GM12878 (cell line): ENCODE measurements at regions not wholly inside any gene's neighbourhood (a gene's known extent, or its start where the extent isn't known, plus 50 kb on each side); places are given as distances from the start of the nearest gene placed in this dataset.

ENCODE experiments used
- ATAC-seq: fragments of 200-7000 bp; cut with Tn5 transposase; 3 replicates; pipeline ENCODE4 v1.9.1; 2020; ENCODE audit warnings: mild to moderate bottlenecking, moderate library complexity
- BruUV-seq: library from RNA; stranded (reverse); fragments of 400-500 nt; replicated peaks from 2 replicates; lab custom pipeline; 2021; lab: Mats Ljungman, UMichigan
- CTCF ChIA-PET: fragments of 300-600 bp; sonication (Branson Sonifier 250); formaldehyde crosslinking; extraction: SDS; loops from one replicate; lab custom pipeline; 2021; ENCODE audit warnings: inconsistent platforms; lab: Yijun Ruan, JAX
- POLR2A ChIA-PET: fragments of 350-600 bp; formaldehyde crosslinking; extraction: SDS; loops from one replicate; lab custom pipeline; 2021; ENCODE audit warnings: inconsistent platforms; lab: Charles Lee
- RAD21 ChIA-PET: fragments of 300-600 bp; sonication (Branson Sonifier 250); formaldehyde crosslinking; loops from one replicate; lab custom pipeline; 2023; ENCODE audit warnings: antibody characterized with exemption; ENCODE audit not compliant: unreplicated experiment; lab: Charles Lee
- SMC1A ChIA-PET: fragments of 300-600 bp; sonication (Branson Sonifier 250); formaldehyde crosslinking; loops from one replicate; lab custom pipeline; 2023; ENCODE audit not compliant: unreplicated experiment, uncharacterized antibody; lab: Charles Lee
- DNase-seq: peaks from one replicate; pipeline ENCODE4 v3.0.0-alpha.2; 2011; ENCODE audit warnings: low read depth, low spot score
- FAIRE-seq: peaks from 3 replicates; lab custom pipeline; 2011; peaks lifted over from hg19 to GRCh38; lab: Jason Lieb, UNC
- H2AFZ ChIP-seq: 2 replicates; pipeline ENCODE4 v1.6.0; 2011; ENCODE audit warnings: low read depth, low read length, control low read depth; ENCODE audit not compliant: control insufficient read depth
- H3K27ac ChIP-seq: 2 replicates; pipeline ENCODE4 v1.5.1; 2011; ENCODE audit warnings: control low read depth; ENCODE audit not compliant: control insufficient read depth, insufficient read depth
- H3K27me3 ChIP-seq, 2 experiments: replicated peaks in 1 of 2; 2 replicates each; pipeline versions ENCODE4 v1.6.0 to v1.6.1; 2011; ENCODE audit warnings: low read length in 1 of 2; ENCODE audit not compliant: control insufficient read depth in 2 of 2, insufficient read depth in 2 of 2
- H3K36me3 ChIP-seq, 2 experiments: 2 replicates each; pipeline ENCODE4 v1.5.1; 2011; ENCODE audit warnings: low read length in 1 of 2; ENCODE audit not compliant: control insufficient read depth in 2 of 2, insufficient read depth in 2 of 2
- H3K4me1 ChIP-seq: 2 replicates; pipeline ENCODE4 v1.6.1; 2011; ENCODE audit warnings: mild to moderate bottlenecking, low read length, moderate library complexity, mixed read lengths; ENCODE audit not compliant: control insufficient read depth, insufficient read depth
- H3K4me2 ChIP-seq: 2 replicates; pipeline ENCODE4 v1.6.0; 2011; ENCODE audit warnings: control low read depth; ENCODE audit not compliant: control insufficient read depth, insufficient read depth
- H3K4me3 ChIP-seq: fragments of 200-600 bp; sonication (generic); 2 replicates; pipeline ENCODE4 v1.5.1; 2016
- H3K79me2 ChIP-seq: 2 replicates; pipeline ENCODE4 v1.6.0; 2011; ENCODE audit warnings: low read length; ENCODE audit not compliant: control insufficient read depth, insufficient read depth
- H3K9ac ChIP-seq: 2 replicates; pipeline ENCODE4 v1.8.0; 2011; ENCODE audit warnings: low read length, control low read depth, mixed read lengths; ENCODE audit not compliant: control insufficient read depth, insufficient read depth
- H3K9me3 ChIP-seq: replicated peaks from 3 replicates; pipeline ENCODE4 v1.5.1; 2011; ENCODE audit warnings: mild to moderate bottlenecking, low read length; ENCODE audit not compliant: control insufficient read depth, insufficient read depth
- H4K20me1 ChIP-seq: 2 replicates; pipeline ENCODE4 v1.6.0; 2011; ENCODE audit not compliant: control insufficient read depth, insufficient read depth
- ATF7 ChIP-seq: fragments of 450-650 bp; IDR thresholded peaks from 2 replicates; pipeline ENCODE4 v1.6.1; 2016; ENCODE audit warnings: low read depth, mild to moderate bottlenecking
- GATAD2B ChIP-seq: fragments of 450-650 bp; conservative IDR thresholded peaks from 2 replicates; pipeline ENCODE4 v1.6.1; 2017; ENCODE audit warnings: low read depth, mild to moderate bottlenecking, moderate library complexity
- IKZF1 ChIP-seq: fragments of 450-650 bp; conservative IDR thresholded peaks from 2 replicates; pipeline ENCODE4 v1.6.1; 2017; ENCODE audit warnings: antibody characterized with exemption, mild to moderate bottlenecking
- JUNB ChIP-seq: IDR thresholded peaks from 2 replicates; pipeline ENCODE4 v1.6.1; 2016; ENCODE audit warnings: antibody characterized with exemption, mild to moderate bottlenecking
- KAT2A ChIP-seq: conservative IDR thresholded peaks from 2 replicates; pipeline ENCODE4 v1.6.1; 2011; ENCODE audit warnings: low read depth, low read length; ENCODE audit not compliant: control insufficient read depth
- MTA2 ChIP-seq: fragments of 450-650 bp; IDR thresholded peaks from 2 replicates; pipeline ENCODE4 v1.6.1; 2016; ENCODE audit warnings: low read depth, mild to moderate bottlenecking, moderate library complexity
- RB1 ChIP-seq: fragments of 450-650 bp; formaldehyde crosslinking; IDR thresholded peaks from 2 replicates; pipeline ENCODE4 v1.6.1; 2017; ENCODE audit warnings: mild to moderate bottlenecking, borderline replicate concordance
- RBBP5 ChIP-seq: fragments of 200-600 bp; sonication (generic); conservative IDR thresholded peaks from 2 replicates; pipeline ENCODE4 v1.6.1; 2016
- SMAD5 ChIP-seq: IDR thresholded peaks from 2 replicates; pipeline ENCODE4 v1.6.1; 2016; ENCODE audit warnings: antibody characterized with exemption, low read depth
- SREBF2 ChIP-seq: IDR thresholded peaks from 2 replicates; pipeline ENCODE4 v1.6.1; 2012; ENCODE audit warnings: mild to moderate bottlenecking, low read length
- STAT3 ChIP-seq: IDR thresholded peaks from 2 replicates; pipeline ENCODE4 v1.6.1; 2011; ENCODE audit warnings: low read depth, low read length, improper control_type of control experiment
- ZNF622 ChIP-seq: fragments of 450-650 bp; IDR thresholded peaks from 2 replicates; pipeline ENCODE4 v1.6.1; 2017; ENCODE audit warnings: mild to moderate bottlenecking, inconsistent platforms
- ZSCAN29 ChIP-seq: fragments of 450-650 bp; IDR thresholded peaks from 2 replicates; pipeline ENCODE4 v1.6.1; 2017; ENCODE audit warnings: mild to moderate bottlenecking, moderate library complexity
- WGBS: methylation state at CpG from one replicate; pipeline ENCODE4 v1.1.6; 2016; ENCODE audit warnings: low lambda C conversion rate; ENCODE audit not compliant: insufficient replicate concordance, insufficient coverage; ENCODE audit errors: missing lambda C conversion rate; 5-methylcytosine and 5-hydroxymethylcytosine counted together
- in situ Hi-C: fragments of 300-500 bp; cut with MboI; formaldehyde crosslinking; loops from 9 replicates; pipeline ENCODE4 v1.14.3; 2018; ENCODE audit warnings: mixed read lengths
- intact Hi-C: fragments of 100-400 bp; cut with micrococcal nuclease; formaldehyde crosslinking; loops from one replicate; pipeline ENCODE4 v1.14.2; 2022; ENCODE audit not compliant: unreplicated experiment
- TF ChIP-seq, protein P1 (sequence below): fragments of 450-650 bp; IDR thresholded peaks from 2 replicates; pipeline ENCODE4 v1.6.1; 2014; ENCODE audit warnings: mild to moderate bottlenecking

DNA sequence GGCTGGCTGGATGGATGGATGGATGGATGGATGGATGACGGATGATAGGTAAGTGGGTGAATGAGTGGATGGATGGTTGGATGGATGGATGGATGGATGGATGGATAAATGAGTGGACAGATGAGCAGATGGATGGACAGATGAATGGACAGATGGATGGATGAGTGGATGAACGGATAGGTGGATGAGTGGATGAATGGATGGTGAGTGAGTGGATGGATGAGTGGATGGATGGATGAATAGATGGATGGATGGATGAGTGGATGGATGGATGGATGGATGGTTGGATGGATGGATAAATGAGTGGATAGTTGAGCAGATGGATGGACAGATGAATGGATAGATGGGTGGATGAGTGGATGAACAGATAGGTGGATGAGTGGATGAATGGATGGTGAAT, 340.7 kb upstream of the AUTS2 start:
- CTCF ChIA-PET, result no interaction called here
- Histone ChIP-seq H3K9me3 (no peaks in the 10 kb centered on the region; the same call in 2 of the 3 replicates), H3K4me1 (no peaks in the 10 kb centered on the region), H3K79me2 (no peaks in the 10 kb centered on the region), H3K27me3 (no peaks in the 10 kb centered on the region), H3K4me2 (no peak overlapping the region), H4K20me1 (no peaks in the 10 kb centered on the region), H3K4me3 (no peak overlapping the region), H3K27ac (no peak overlapping the region), H3K9ac (no peak overlapping the region), H2AFZ (no peak overlapping the region), H3K36me3 (no peaks in the 10 kb centered on the region)
- SMC1A ChIA-PET, result no interaction called here
- WGBS, result 21% methylated on average over 2 of the region's 2 CpGs
- DNase-seq, result no peak
- ATAC-seq, result no peak
- no TSS peak for BruUV-seq
- no peak for FAIRE-seq
- RAD21 ChIA-PET, result no interaction called here
- in situ Hi-C loops (no loop called here), intact Hi-C loops (no loop called here)
- no peak for TF ChIP-seq GATAD2B
- no peak for TF ChIP-seq SMAD5
- no peak for TF ChIP-seq IKZF1
- TF ChIP-seq, protein P1, sequence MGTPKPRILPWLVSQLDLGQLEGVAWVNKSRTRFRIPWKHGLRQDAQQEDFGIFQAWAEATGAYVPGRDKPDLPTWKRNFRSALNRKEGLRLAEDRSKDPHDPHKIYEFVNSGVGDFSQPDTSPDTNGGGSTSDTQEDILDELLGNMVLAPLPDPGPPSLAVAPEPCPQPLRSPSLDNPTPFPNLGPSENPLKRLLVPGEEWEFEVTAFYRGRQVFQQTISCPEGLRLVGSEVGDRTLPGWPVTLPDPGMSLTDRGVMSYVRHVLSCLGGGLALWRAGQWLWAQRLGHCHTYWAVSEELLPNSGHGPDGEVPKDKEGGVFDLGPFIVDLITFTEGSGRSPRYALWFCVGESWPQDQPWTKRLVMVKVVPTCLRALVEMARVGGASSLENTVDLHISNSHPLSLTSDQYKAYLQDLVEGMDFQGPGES, result no peak
- no peak for TF ChIP-seq ATF7
- TF ChIP-seq RBBP5, result no peak
- TF ChIP-seq ZNF622, result no peak
- no peak for TF ChIP-seq ZSCAN29
- no peak for TF ChIP-seq RB1
- no peak for TF ChIP-seq STAT3
- TF ChIP-seq KAT2A, result no peak
- no peak for TF ChIP-seq MTA2
- no peak for TF ChIP-seq JUNB
- TF ChIP-seq SREBF2, result no peak
- POLR2A ChIA-PET, result no interaction called here
